ENCODE measurements at regions not wholly inside any gene's neighbourhood (a gene's known extent, or its start where the extent isn't known, plus 50 kb on each side); places are given as distances from the start of the nearest gene placed in this dataset.

GRCh38 chr2:51919395-51919794 lies 887.5 kb upstream of the NRXN1 start:
- TF ChIP-seq ZBTB17 (tag by site-specific recombination; IDR thresholded peaks at IDR 0.05) (no peak), ZNF521 (tag by site-specific recombination; IDR thresholded peaks at IDR 0.05) (no peak), ZNF549 (tag by site-specific recombination; IDR thresholded peaks at IDR 0.05) (no peak), WT1 (tag by site-specific recombination; IDR thresholded peaks at IDR 0.05) (no peak), ZNF140 (tag by site-specific recombination; IDR thresholded peaks at IDR 0.05) (no peak), HOXA7 (CRISPR knock-in tag; IDR thresholded peaks at IDR 0.05; ENCODE audit: borderline replicate concordance) (no peak), ZNF391 (tag by site-specific recombination; IDR thresholded peaks at IDR 0.05; ENCODE audit: borderline replicate concordance, low read depth) (no peak), ZNF529 (tag by site-specific recombination; IDR thresholded peaks at IDR 0.05; ENCODE audit: insufficient replicate concordance) (no peak), HOXC10 (CRISPR knock-in tag; IDR thresholded peaks at IDR 0.05) (no peak), ZNF398 (tag by site-specific recombination; IDR thresholded peaks at IDR 0.05) (no peak), REPIN1 (tag by site-specific recombination; IDR thresholded peaks at IDR 0.05; ENCODE audit: low read depth) (no peak), OSR2 (tag by site-specific recombination; IDR thresholded peaks at IDR 0.05) (no peak)
- TF ChIP-seq, protein P1, sequence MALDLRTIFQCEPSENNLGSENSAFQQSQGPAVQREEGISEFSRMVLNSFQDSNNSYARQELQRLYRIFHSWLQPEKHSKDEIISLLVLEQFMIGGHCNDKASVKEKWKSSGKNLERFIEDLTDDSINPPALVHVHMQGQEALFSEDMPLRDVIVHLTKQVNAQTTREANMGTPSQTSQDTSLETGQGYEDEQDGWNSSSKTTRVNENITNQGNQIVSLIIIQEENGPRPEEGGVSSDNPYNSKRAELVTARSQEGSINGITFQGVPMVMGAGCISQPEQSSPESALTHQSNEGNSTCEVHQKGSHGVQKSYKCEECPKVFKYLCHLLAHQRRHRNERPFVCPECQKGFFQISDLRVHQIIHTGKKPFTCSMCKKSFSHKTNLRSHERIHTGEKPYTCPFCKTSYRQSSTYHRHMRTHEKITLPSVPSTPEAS (tag by site-specific recombination; IDR thresholded peaks at IDR 0.05): no peak
- TF ChIP-seq, protein P2, sequence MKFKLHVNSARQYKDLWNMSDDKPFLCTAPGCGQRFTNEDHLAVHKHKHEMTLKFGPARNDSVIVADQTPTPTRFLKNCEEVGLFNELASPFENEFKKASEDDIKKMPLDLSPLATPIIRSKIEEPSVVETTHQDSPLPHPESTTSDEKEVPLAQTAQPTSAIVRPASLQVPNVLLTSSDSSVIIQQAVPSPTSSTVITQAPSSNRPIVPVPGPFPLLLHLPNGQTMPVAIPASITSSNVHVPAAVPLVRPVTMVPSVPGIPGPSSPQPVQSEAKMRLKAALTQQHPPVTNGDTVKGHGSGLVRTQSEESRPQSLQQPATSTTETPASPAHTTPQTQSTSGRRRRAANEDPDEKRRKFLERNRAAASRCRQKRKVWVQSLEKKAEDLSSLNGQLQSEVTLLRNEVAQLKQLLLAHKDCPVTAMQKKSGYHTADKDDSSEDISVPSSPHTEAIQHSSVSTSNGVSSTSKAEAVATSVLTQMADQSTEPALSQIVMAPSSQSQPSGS (tag by site-specific recombination; IDR thresholded peaks at IDR 0.05; ENCODE audit: low read depth): no peak
- TF ChIP-seq, protein P3, sequence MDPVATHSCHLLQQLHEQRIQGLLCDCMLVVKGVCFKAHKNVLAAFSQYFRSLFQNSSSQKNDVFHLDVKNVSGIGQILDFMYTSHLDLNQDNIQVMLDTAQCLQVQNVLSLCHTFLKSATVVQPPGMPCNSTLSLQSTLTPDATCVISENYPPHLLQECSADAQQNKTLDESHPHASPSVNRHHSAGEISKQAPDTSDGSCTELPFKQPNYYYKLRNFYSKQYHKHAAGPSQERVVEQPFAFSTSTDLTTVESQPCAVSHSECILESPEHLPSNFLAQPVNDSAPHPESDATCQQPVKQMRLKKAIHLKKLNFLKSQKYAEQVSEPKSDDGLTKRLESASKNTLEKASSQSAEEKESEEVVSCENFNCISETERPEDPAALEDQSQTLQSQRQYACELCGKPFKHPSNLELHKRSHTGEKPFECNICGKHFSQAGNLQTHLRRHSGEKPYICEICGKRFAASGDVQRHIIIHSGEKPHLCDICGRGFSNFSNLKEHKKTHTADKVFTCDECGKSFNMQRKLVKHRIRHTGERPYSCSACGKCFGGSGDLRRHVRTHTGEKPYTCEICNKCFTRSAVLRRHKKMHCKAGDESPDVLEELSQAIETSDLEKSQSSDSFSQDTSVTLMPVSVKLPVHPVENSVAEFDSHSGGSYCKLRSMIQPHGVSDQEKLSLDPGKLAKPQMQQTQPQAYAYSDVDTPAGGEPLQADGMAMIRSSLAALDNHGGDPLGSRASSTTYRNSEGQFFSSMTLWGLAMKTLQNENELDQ (tag by site-specific recombination; IDR thresholded peaks at IDR 0.05; ENCODE audit: low read depth): no peak
- TF ChIP-seq, protein P4, sequence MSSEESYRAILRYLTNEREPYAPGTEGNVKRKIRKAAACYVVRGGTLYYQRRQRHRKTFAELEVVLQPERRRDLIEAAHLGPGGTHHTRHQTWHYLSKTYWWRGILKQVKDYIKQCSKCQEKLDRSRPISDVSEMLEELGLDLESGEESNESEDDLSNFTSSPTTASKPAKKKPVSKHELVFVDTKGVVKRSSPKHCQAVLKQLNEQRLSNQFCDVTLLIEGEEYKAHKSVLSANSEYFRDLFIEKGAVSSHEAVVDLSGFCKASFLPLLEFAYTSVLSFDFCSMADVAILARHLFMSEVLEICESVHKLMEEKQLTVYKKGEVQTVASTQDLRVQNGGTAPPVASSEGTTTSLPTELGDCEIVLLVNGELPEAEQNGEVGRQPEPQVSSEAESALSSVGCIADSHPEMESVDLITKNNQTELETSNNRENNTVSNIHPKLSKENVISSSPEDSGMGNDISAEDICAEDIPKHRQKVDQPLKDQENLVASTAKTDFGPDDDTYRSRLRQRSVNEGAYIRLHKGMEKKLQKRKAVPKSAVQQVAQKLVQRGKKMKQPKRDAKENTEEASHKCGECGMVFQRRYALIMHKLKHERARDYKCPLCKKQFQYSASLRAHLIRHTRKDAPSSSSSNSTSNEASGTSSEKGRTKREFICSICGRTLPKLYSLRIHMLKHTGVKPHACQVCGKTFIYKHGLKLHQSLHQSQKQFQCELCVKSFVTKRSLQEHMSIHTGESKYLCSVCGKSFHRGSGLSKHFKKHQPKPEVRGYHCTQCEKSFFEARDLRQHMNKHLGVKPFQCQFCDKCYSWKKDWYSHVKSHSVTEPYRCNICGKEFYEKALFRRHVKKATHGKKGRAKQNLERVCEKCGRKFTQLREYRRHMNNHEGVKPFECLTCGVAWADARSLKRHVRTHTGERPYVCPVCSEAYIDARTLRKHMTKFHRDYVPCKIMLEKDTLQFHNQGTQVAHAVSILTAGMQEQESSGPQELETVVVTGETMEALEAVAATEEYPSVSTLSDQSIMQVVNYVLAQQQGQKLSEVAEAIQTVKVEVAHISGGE (tag by site-specific recombination; conservative IDR thresholded peaks at IDR 0.05; ENCODE audit: low read depth): no peak
- ChIA-PET POLR2A (no interaction called here), CTCF (no interaction called here)
- Histone ChIP-seq H3K4me3 (ENCODE audit: low read depth, low read length) (no peak overlapping the region), H3K27ac (ENCODE audit: extremely low read depth, low read depth, low read length) (no peak overlapping the region), H3K36me3 (ENCODE audit: control insufficient read depth in 2 of 2, insufficient read depth in 1 of 2, low read length in 2 of 2) (no peaks in the 10 kb centered on the region), H3K9me3 (ENCODE audit: control insufficient read depth, insufficient read depth, low read depth, low read length) (no peaks in the 10 kb centered on the region), H3K4me1 (ENCODE audit: control insufficient read depth, insufficient read depth, low read length) (no peaks in the 10 kb centered on the region)
